Smooth muscle cell (in vitro differentiated cells): ENCODE measurements at regions not wholly inside any gene's neighbourhood (a gene's known extent, or its start where the extent isn't known, plus 50 kb on each side); places are given as distances from the start of the nearest gene placed in this dataset.

ENCODE experiments used
- DNase-seq: peaks from one replicate; lab custom pipeline; 2025; ENCODE audit not compliant: unreplicated experiment; lab: John Stamatoyannopoulos, UW
- H2AFZ ChIP-seq: fragments of 200-600 bp; sonication (generic); 2 replicates; pipeline ENCODE4 v1.6.0; 2016; ENCODE audit warnings: antibody characterized with exemption, low read depth, mild to moderate bottlenecking
- H3F3A ChIP-seq: fragments of 200-600 bp; sonication (generic); 2 replicates; pipeline ENCODE4 v1.6.0; 2017; ENCODE audit warnings: antibody characterized with exemption, low read depth
- H3K27ac ChIP-seq: fragments of 200-600 bp; sonication (generic); 2 replicates; pipeline ENCODE4 v1.5.1; 2016; ENCODE audit warnings: low read depth, mild to moderate bottlenecking
- H3K27me3 ChIP-seq: fragments of 200-600 bp; sonication (generic); 2 replicates; pipeline ENCODE4 v1.6.1; 2016; ENCODE audit warnings: low read depth, mild to moderate bottlenecking
- H3K36me3 ChIP-seq: fragments of 200-600 bp; sonication (generic); 2 replicates; pipeline ENCODE4 v1.5.1; 2016; ENCODE audit warnings: low read depth
- H3K4me1 ChIP-seq: fragments of 200-600 bp; sonication (generic); 2 replicates; pipeline ENCODE4 v1.5.1; 2016; ENCODE audit warnings: low read depth
- H3K4me2 ChIP-seq: fragments of 200-600 bp; sonication (generic); 2 replicates; pipeline ENCODE4 v1.6.0; 2016; ENCODE audit warnings: mild to moderate bottlenecking
- H3K4me3 ChIP-seq: fragments of 200-600 bp; sonication (generic); 2 replicates; pipeline ENCODE4 v1.5.1; 2016; ENCODE audit warnings: mild to moderate bottlenecking
- H3K79me2 ChIP-seq: fragments of 200-600 bp; sonication (generic); 2 replicates; pipeline ENCODE4 v1.6.0; 2016; ENCODE audit warnings: low read depth, mild to moderate bottlenecking
- H3K9ac ChIP-seq: fragments of 200-600 bp; sonication (generic); 2 replicates; pipeline ENCODE4 v1.6.0; 2016; ENCODE audit warnings: low read depth
- H3K9me3 ChIP-seq: fragments of 200-600 bp; sonication (generic); replicated peaks from 2 replicates; pipeline ENCODE4 v1.5.1; 2016; ENCODE audit warnings: low read depth
- H4K20me1 ChIP-seq: fragments of 200-600 bp; sonication (generic); 2 replicates; pipeline ENCODE4 v1.6.0; 2016; ENCODE audit warnings: low read depth
- CTCF ChIP-seq: fragments of 200-600 bp; sonication (generic); IDR thresholded peaks from 2 replicates; pipeline ENCODE4 v1.5.1; 2017; ENCODE audit warnings: borderline replicate concordance, mild to moderate bottlenecking, antibody characterized with exemption; ENCODE audit not compliant: insufficient read depth, poor library complexity, severe bottlenecking
- WGBS: methylation state at CpG from one replicate; pipeline ENCODE4 v1.1.7; 2016; ENCODE audit warnings: low lambda C conversion rate; 5-methylcytosine and 5-hydroxymethylcytosine counted together

GRCh38 chr14:88987516-88987915 lies 163.1 kb downstream of the TTC8 start:
- Histone ChIP-seq H3K79me2 (no peaks in the 10 kb centered on the region), H3K27me3 (no peaks in the 10 kb centered on the region), H3K4me1 (no peaks in the 10 kb centered on the region), H3K9ac (no peak overlapping the region), H4K20me1 (no peaks in the 10 kb centered on the region), H3K4me2 (no peak overlapping the region), H3K27ac (no peak overlapping the region), H3F3A (no peaks in the 10 kb centered on the region), H3K4me3 (no peak overlapping the region), H3K9me3 (no peaks in the 10 kb centered on the region), H2AFZ (no peak overlapping the region), H3K36me3 (no peaks in the 10 kb centered on the region)
- 95% methylated on average over 2 of the region's 2 CpGs for WGBS
- DNase-seq: no peak
- TF ChIP-seq CTCF: no peak

GRCh38 chr14:88989911-88990310 lies 165.5 kb downstream of the TTC8 start:
- no peak for DNase-seq
- no peaks in the 10 kb centered on the region for H3F3A ChIP-seq
- H3K27ac ChIP-seq: no peak overlapping the region
- H3K4me1 ChIP-seq: no peaks in the 10 kb centered on the region
- WGBS: 88% methylated on average over 1 of the region's 1 CpG
- no peak overlapping the region for H3K4me3 ChIP-seq
- no peaks in the 10 kb centered on the region for H3K79me2 ChIP-seq
- H3K9me3 ChIP-seq: no peaks in the 10 kb centered on the region
- H3K27me3 ChIP-seq: no peaks in the 10 kb centered on the region
- no peaks in the 10 kb centered on the region for H4K20me1 ChIP-seq
- H3K4me2 ChIP-seq: no peak overlapping the region
- H3K36me3 ChIP-seq: no peaks in the 10 kb centered on the region
- H2AFZ ChIP-seq: no peak overlapping the region
- no peak for TF ChIP-seq CTCF
- no peak overlapping the region for H3K9ac ChIP-seq

GRCh38 chr14:88990856-88991255 lies 166.4 kb downstream of the TTC8 start:
- Histone ChIP-seq H3K27ac (no peak overlapping the region), H3K4me3 (no peak overlapping the region), H3K9ac (no peak overlapping the region), H4K20me1 (no peaks in the 10 kb centered on the region), H3K27me3 (no peaks in the 10 kb centered on the region), H3K36me3 (no peaks in the 10 kb centered on the region), H3K9me3 (no peaks in the 10 kb centered on the region), H2AFZ (no peak overlapping the region), H3K79me2 (no peaks in the 10 kb centered on the region), H3F3A (no peaks in the 10 kb centered on the region), H3K4me1 (no peaks in the 10 kb centered on the region), H3K4me2 (no peak overlapping the region)
- DNase-seq: no peak
- 79% methylated on average over 1 of the region's 1 CpG for WGBS
- no peak for TF ChIP-seq CTCF

- no peak overlapping the region for H2AFZ ChIP-seq
- no peaks in the 10 kb centered on the region for H3F3A ChIP-seq
- H3K4me2 ChIP-seq: no peak overlapping the region
- DNase-seq: no peak
- no peaks in the 10 kb centered on the region for H4K20me1 ChIP-seq
- whole genome bisulfite sequencing: 73% methylated on average over 3 of the region's 3 CpGs
- H3K9me3 ChIP-seq: no peaks in the 10 kb centered on the region
- H3K27me3 ChIP-seq: no peaks in the 10 kb centered on the region
- TF ChIP-seq CTCF: no peak
- H3K4me1 ChIP-seq: no peaks in the 10 kb centered on the region
- H3K36me3 ChIP-seq: no peaks in the 10 kb centered on the region
- H3K9ac ChIP-seq: no peak overlapping the region
- no peak overlapping the region for H3K27ac ChIP-seq
- no peaks in the 10 kb centered on the region for H3K79me2 ChIP-seq
- H3K4me3 ChIP-seq: no peak overlapping the region
These were observed 167.6 kb downstream of the TTC8 start for GRCh38 chr14:88992011-88992410.
